22Rv1 (cell line): ENCODE measurements at regions not wholly inside any gene's neighbourhood (a gene's known extent, or its start where the extent isn't known, plus 50 kb on each side); places are given as distances from the start of the nearest gene placed in this dataset.

Source experiments
- H3K27ac ChIP-seq: fragments of 450-650 bp; 2 replicates; pipeline ENCODE4 v1.5.1; 2017
- CTCF ChIP-seq: fragments of 450-650 bp; IDR thresholded peaks from 2 replicates; pipeline ENCODE4 v1.5.1; 2017; ENCODE audit warnings: mild to moderate bottlenecking
- ZFX ChIP-seq: fragments of 450-650 bp; IDR thresholded peaks from 2 replicates; pipeline ENCODE4 v1.6.1; 2017; ENCODE audit warnings: antibody characterized with exemption, borderline replicate concordance

- H3K27ac ChIP-seq: no peak overlapping the region
- TF ChIP-seq ZFX (no peak), CTCF (no peak)
Measured at GRCh38 chr5:82341325-82341724, 63.2 kb upstream of the RPS23 start.

GRCh38 chr5:82340799-82341198 is 62.6 kb upstream of the RPS23 start:
- TF ChIP-seq ZFX: no peak
- no peak for TF ChIP-seq CTCF
- H3K27ac ChIP-seq: no peak overlapping the region

GRCh38 chr5:82339792-82340191 is 61.6 kb upstream of the RPS23 start:
- TF ChIP-seq ZFX (no peak), CTCF (no peak)
- H3K27ac ChIP-seq: no peak overlapping the region

GRCh38 chr5:82338771-82339373 is 60.7 kb upstream of the RPS23 start:
- TF ChIP-seq CTCF: no peak
- no peak for TF ChIP-seq ZFX

GRCh38 chr5:82336959-82337351 is 58.8 kb upstream of the RPS23 start:
- no peak overlapping the region for H3K27ac ChIP-seq
- TF ChIP-seq CTCF: no peak

More at GRCh38 chr5:82338771-82339373, 60.7 kb upstream of the RPS23 start:
- no peak overlapping the region for H3K27ac ChIP-seq

- TF ChIP-seq CTCF: no peak
- TF ChIP-seq ZFX: no peak
- H3K27ac ChIP-seq: no peak overlapping the region
Measured at GRCh38 chr5:82336226-82336958, 58.2 kb upstream of the RPS23 start.

- TF ChIP-seq CTCF (no peak), ZFX (no peak)
- H3K27ac ChIP-seq: no peak overlapping the region
Measured at GRCh38 chr5:82335806-82336205, 57.7 kb upstream of the RPS23 start.
